Naive B cell (primary cell): ENCODE measurements at regions not wholly inside any gene's neighbourhood (a gene's known extent, or its start where the extent isn't known, plus 50 kb on each side); places are given as distances from the start of the nearest gene placed in this dataset.
A peak's percentile ranks its signal among the peaks of the same experiment; 100 is the strongest.

Experiments
- ATAC-seq, 2 donors: fragments of 150-1000 bp; cut with Tn5 transposase; 2 replicates each; pipeline ENCODE4 v1.10.0; 2021; ENCODE audit warnings: low read depth in 2 of 2, mild to moderate bottlenecking in 2 of 2, moderate library complexity in 2 of 2
- DNase-seq: peaks from one replicate; pipeline ENCODE4 v3.0.0; 2022
- H3K27ac Mint-ChIP-seq, 6 donors: one replicate each; pipeline ENCODE4 v1.8.0; 2020 to 2022; ENCODE audit warnings: mild to moderate bottlenecking in 6 of 6, mixed read lengths in 6 of 6, moderate library complexity in 5 of 6, inconsistent platforms in 2 of 6
- H3K27me3 Mint-ChIP-seq, 3 donors: one replicate each; pipeline ENCODE4 v1.8.0; 2021 to 2022; ENCODE audit warnings: mixed read lengths in 3 of 3, mild to moderate bottlenecking in 1 of 3
- H3K36me3 Mint-ChIP-seq, 2 donors: one replicate each; pipeline ENCODE4 v1.8.0; 2020 to 2022; ENCODE audit warnings: mixed read lengths in 2 of 2, inconsistent platforms in 1 of 2, mild to moderate bottlenecking in 1 of 2
- H3K4me1 Mint-ChIP-seq, 3 donors: one replicate each; pipeline ENCODE4 v1.8.0; 2020 to 2022; ENCODE audit warnings: mixed read lengths in 3 of 3, inconsistent platforms in 1 of 3, mild to moderate bottlenecking in 1 of 3, moderate library complexity in 1 of 3
- H3K4me3 Mint-ChIP-seq, 8 donors: one replicate each; pipeline ENCODE4 v1.8.0; 2020 to 2022; ENCODE audit warnings: mild to moderate bottlenecking in 8 of 8, mixed read lengths in 8 of 8, moderate library complexity in 8 of 8, inconsistent platforms in 2 of 8
- H3K9me3 Mint-ChIP-seq, 7 donors: one replicate each; pipeline ENCODE4 v1.8.0; 2020 to 2022; ENCODE audit warnings: mixed read lengths in 7 of 7, mild to moderate bottlenecking in 5 of 7, inconsistent platforms in 2 of 7, moderate library complexity in 1 of 7

- H3K4me3 Mint-ChIP-seq, result no peak overlapping the region
- peaks cover 0 to 15% (median 11%) of the 10 kb centered on the region in 3 donors for H3K4me1 Mint-ChIP-seq
- peaks cover 0 to 12% of the 10 kb centered on the region in 2 donors for H3K36me3 Mint-ChIP-seq
- H3K27ac Mint-ChIP-seq, result no peak overlapping the region
- no peaks in the 10 kb centered on the region for H3K27me3 Mint-ChIP-seq
- no peak for DNase-seq
- peaks cover 5 to 17% (median 15%) of the 10 kb centered on the region in 7 donors for H3K9me3 Mint-ChIP-seq
- ATAC-seq, result no peak
These were observed 60.6 kb upstream of the ANTXRL start for GRCh38 chr10:46226232-46226631.

- Mint-ChIP-seq H3K36me3 (peaks cover 0 to 15% of the 10 kb centered on the region in 2 donors), H3K4me3 (no peak overlapping the region), H3K4me1 (peaks cover 0 to 15% (median 11%) of the 10 kb centered on the region in 3 donors), H3K27ac (peak overlapping the region in 2 of 6 donors; percentile 48 to 52), H3K27me3 (no peaks in the 10 kb centered on the region), H3K9me3 (peaks cover 5 to 17% (median 16%) of the 10 kb centered on the region in 7 donors)
- no peak for ATAC-seq
- DNase-seq, result no peak
These were observed 59.8 kb upstream of the ANTXRL start for GRCh38 chr10:46226900-46227558.

GRCh38 chr10:46227571-46227935, 59.2 kb upstream of the ANTXRL start:
- Mint-ChIP-seq H3K27me3 (no peaks in the 10 kb centered on the region), H3K36me3 (peaks cover 0 to 15% of the 10 kb centered on the region in 2 donors), H3K27ac (peak overlapping the region in 1 of 6 donors; percentile 52), H3K4me3 (no peak overlapping the region), H3K4me1 (peaks cover 0 to 15% (median 11%) of the 10 kb centered on the region in 3 donors), H3K9me3 (peaks cover 5 to 17% (median 16%) of the 10 kb centered on the region in 7 donors)
- ATAC-seq (no peak), DNase-seq (no peak)

GRCh38 chr10:46227936-46228562, 58.7 kb upstream of the ANTXRL start:
- Mint-ChIP-seq H3K4me1 (peaks cover 0 to 15% (median 11%) of the 10 kb centered on the region in 3 donors), H3K4me3 (no peak overlapping the region), H3K27ac (peak overlapping the region in 2 of 6 donors; percentile 33 to 63), H3K36me3 (peaks cover 0 to 11% of the 10 kb centered on the region in 2 donors), H3K9me3 (peaks cover 5 to 17% (median 16%) of the 10 kb centered on the region in 7 donors), H3K27me3 (no peaks in the 10 kb centered on the region)
- ATAC-seq, result peak in 1 of 2 donors; percentile 16
- no peak for DNase-seq

GRCh38 chr10:46228563-46229071, 58.2 kb upstream of the ANTXRL start:
- Mint-ChIP-seq H3K36me3 (peaks cover 0 to 11% of the 10 kb centered on the region in 2 donors), H3K27me3 (no peaks in the 10 kb centered on the region), H3K4me3 (no peak overlapping the region), H3K27ac (peak overlapping the region in 2 of 6 donors; percentile 13 to 33), H3K4me1 (peaks cover 0 to 17% (median 11%) of the 10 kb centered on the region in 3 donors), H3K9me3 (peaks cover 5 to 17% (median 16%) of the 10 kb centered on the region in 7 donors)
- DNase-seq (peak; percentile 37), ATAC-seq (peak; percentile 63 to 76)

GRCh38 chr10:46229144-46229563, 57.6 kb upstream of the ANTXRL start:
- no peak overlapping the region for H3K4me3 Mint-ChIP-seq
- DNase-seq (no peak), ATAC-seq (no peak)
- H3K27me3 Mint-ChIP-seq, result no peaks in the 10 kb centered on the region
- peaks cover 5 to 17% (median 16%) of the 10 kb centered on the region in 7 donors for H3K9me3 Mint-ChIP-seq
- H3K27ac Mint-ChIP-seq, result no peak overlapping the region
- peaks cover 0 to 11% of the 10 kb centered on the region in 2 donors for H3K36me3 Mint-ChIP-seq
- peaks cover 0 to 22% (median 11%) of the 10 kb centered on the region in 3 donors for H3K4me1 Mint-ChIP-seq

- H3K4me3 Mint-ChIP-seq, result no peak overlapping the region
- peaks cover 5 to 17% (median 16%) of the 10 kb centered on the region in 7 donors for H3K9me3 Mint-ChIP-seq
- no peak overlapping the region for H3K27ac Mint-ChIP-seq
- no peaks in the 10 kb centered on the region for H3K27me3 Mint-ChIP-seq
- H3K36me3 Mint-ChIP-seq, result peaks cover 0 to 11% of the 10 kb centered on the region in 2 donors
- ATAC-seq (no peak), DNase-seq (no peak)
- H3K4me1 Mint-ChIP-seq, result peaks cover 0 to 22% (median 11%) of the 10 kb centered on the region in 3 donors
These were observed 56.2 kb upstream of the ANTXRL start for GRCh38 chr10:46230615-46231014.

GRCh38 chr10:46231087-46231486, 55.7 kb upstream of the ANTXRL start:
- DNase-seq (no peak), ATAC-seq (no peak)
- no peaks in the 10 kb centered on the region for H3K27me3 Mint-ChIP-seq
- peaks cover 5 to 17% (median 16%) of the 10 kb centered on the region in 7 donors for H3K9me3 Mint-ChIP-seq
- H3K36me3 Mint-ChIP-seq, result peaks cover 0 to 11% of the 10 kb centered on the region in 2 donors
- H3K4me3 Mint-ChIP-seq, result no peak overlapping the region
- H3K4me1 Mint-ChIP-seq, result peaks cover 0 to 22% (median 11%) of the 10 kb centered on the region in 3 donors
- H3K27ac Mint-ChIP-seq, result no peak overlapping the region

GRCh38 chr10:46232084-46232483, 54.7 kb upstream of the ANTXRL start:
- Mint-ChIP-seq H3K9me3 (peaks cover 5 to 17% (median 16%) of the 10 kb centered on the region in 7 donors), H3K27ac (no peak overlapping the region), H3K4me1 (peaks cover 3 to 22% (median 11%) of the 10 kb centered on the region in 3 donors), H3K4me3 (peak overlapping the region in 1 of 8 donors; percentile 42), H3K27me3 (peaks cover 0 to 6% (median 0%) of the 10 kb centered on the region in 3 donors), H3K36me3 (peaks cover 8 to 11% of the 10 kb centered on the region in 2 donors)
- DNase-seq (no peak), ATAC-seq (no peak)

GRCh38 chr10:46232666-46233065, 54.1 kb upstream of the ANTXRL start:
- peaks cover 11 to 12% of the 10 kb centered on the region in 2 donors for H3K36me3 Mint-ChIP-seq
- ATAC-seq (no peak), DNase-seq (no peak)
- H3K4me3 Mint-ChIP-seq, result peak overlapping the region in 1 of 8 donors; percentile 15
- peaks cover 3 to 22% (median 11%) of the 10 kb centered on the region in 3 donors for H3K4me1 Mint-ChIP-seq
- H3K27me3 Mint-ChIP-seq, result peaks cover 0 to 10% (median 0%) of the 10 kb centered on the region in 3 donors
- no peak overlapping the region for H3K27ac Mint-ChIP-seq
- H3K9me3 Mint-ChIP-seq, result peaks cover 5 to 17% (median 16%) of the 10 kb centered on the region in 7 donors

- H3K4me1 Mint-ChIP-seq, result peaks cover 3 to 21% (median 7%) of the 10 kb centered on the region in 3 donors
- H3K27me3 Mint-ChIP-seq, result peaks cover 0 to 10% (median 0%) of the 10 kb centered on the region in 3 donors
- H3K27ac Mint-ChIP-seq, result peak overlapping the region in 1 of 6 donors; percentile 46
- H3K36me3 Mint-ChIP-seq, result peaks cover 11 to 12% of the 10 kb centered on the region in 2 donors
- ATAC-seq (no peak), DNase-seq (no peak)
- no peak overlapping the region for H3K4me3 Mint-ChIP-seq
- H3K9me3 Mint-ChIP-seq, result peaks cover 5 to 17% (median 16%) of the 10 kb centered on the region in 7 donors
These were observed 53.6 kb upstream of the ANTXRL start for GRCh38 chr10:46233181-46233580.

GRCh38 chr10:46234026-46234425, 52.8 kb upstream of the ANTXRL start:
- Mint-ChIP-seq H3K36me3 (peaks cover 10 to 12% of the 10 kb centered on the region in 2 donors), H3K4me3 (no peak overlapping the region), H3K4me1 (peaks cover 2 to 12% (median 3%) of the 10 kb centered on the region in 3 donors), H3K27ac (no peak overlapping the region), H3K9me3 (peaks cover 5 to 17% (median 15%) of the 10 kb centered on the region in 7 donors), H3K27me3 (peaks cover 0 to 10% (median 0%) of the 10 kb centered on the region in 3 donors)
- DNase-seq (no peak), ATAC-seq (no peak)

- Mint-ChIP-seq H3K9me3 (peaks cover 2 to 14% (median 10%) of the 10 kb centered on the region in 7 donors), H3K36me3 (peaks cover 5 to 12% of the 10 kb centered on the region in 2 donors), H3K27me3 (peaks cover 0 to 10% (median 0%) of the 10 kb centered on the region in 3 donors), H3K27ac (peak overlapping the region in 2 of 6 donors; percentile 32 to 49), H3K4me1 (peaks cover 0 to 7% (median 3%) of the 10 kb centered on the region in 3 donors), H3K4me3 (no peak overlapping the region)
- no peak for ATAC-seq
- no peak for DNase-seq
These were observed 52.3 kb upstream of the ANTXRL start for GRCh38 chr10:46234431-46235060.
